ENCODE measurements at regions not wholly inside any gene's neighbourhood (a gene's known extent, or its start where the extent isn't known, plus 50 kb on each side); places are given as distances from the start of the nearest gene placed in this dataset.

GRCh38 chr9:121557581-121558447 lies 58.2 kb upstream of the GGTA1 start:
- Histone ChIP-seq H3K9me3 (no peaks in the 10 kb centered on the region), H3K27me3 (ENCODE audit: low read depth) (no peaks in the 10 kb centered on the region), H3K36me3 (no peaks in the 10 kb centered on the region), H3K27ac (peak overlapping the region; percentile 61), H3K4me1 (peaks cover 26% of the 10 kb centered on the region), H3K4me3 (no peak overlapping the region)
- no peak for TF ChIP-seq CTCF (IDR thresholded peaks at IDR 0.05)
- intact Hi-C loops (cut with DNase I): no loop called here
- peak; percentile 79 to 90 for ATAC-seq
- DNase-seq: peak; percentile 77

- ATAC-seq (no peak), DNase-seq (no peak)
- H3K27ac ChIP-seq: peak overlapping the region; percentile 61
- no peaks in the 10 kb centered on the region for H3K27me3 ChIP-seq (ENCODE audit: low read depth)
- H3K36me3 ChIP-seq: no peaks in the 10 kb centered on the region
- H3K4me1 ChIP-seq: peaks cover 26% of the 10 kb centered on the region
- intact Hi-C loops (cut with DNase I): no loop called here
- H3K9me3 ChIP-seq: no peaks in the 10 kb centered on the region
- no peak overlapping the region for H3K4me3 ChIP-seq
- TF ChIP-seq CTCF (IDR thresholded peaks at IDR 0.05): no peak
Measured at GRCh38 chr9:121558473-121558872, 58.8 kb upstream of the GGTA1 start.

- intact Hi-C loops (cut with DNase I): no loop called here
- ATAC-seq (no peak), DNase-seq (no peak)
- Histone ChIP-seq H3K9me3 (no peaks in the 10 kb centered on the region), H3K4me3 (no peak overlapping the region), H3K4me1 (peaks cover 26% of the 10 kb centered on the region), H3K27ac (no peak overlapping the region), H3K27me3 (ENCODE audit: low read depth) (no peaks in the 10 kb centered on the region), H3K36me3 (no peaks in the 10 kb centered on the region)
- TF ChIP-seq CTCF (IDR thresholded peaks at IDR 0.05): no peak
Measured at GRCh38 chr9:121559183-121559582, 59.5 kb upstream of the GGTA1 start.

- H3K27me3 ChIP-seq (ENCODE audit: low read depth): no peaks in the 10 kb centered on the region
- H3K36me3 ChIP-seq: no peaks in the 10 kb centered on the region
- no peak overlapping the region for H3K4me3 ChIP-seq
- no peak for TF ChIP-seq CTCF (IDR thresholded peaks at IDR 0.05)
- no peak for ATAC-seq
- intact Hi-C loops (cut with DNase I): no loop called here
- H3K4me1 ChIP-seq: peaks cover 26% of the 10 kb centered on the region
- H3K27ac ChIP-seq: no peak overlapping the region
- no peak for DNase-seq
- H3K9me3 ChIP-seq: no peaks in the 10 kb centered on the region
Measured at GRCh38 chr9:121560921-121561320, 61.3 kb upstream of the GGTA1 start.

- no peak for TF ChIP-seq CTCF (IDR thresholded peaks at IDR 0.05)
- intact Hi-C loops (cut with DNase I): no loop called here
Measured at GRCh38 chr9:121561385-121562222, 62.0 kb upstream of the GGTA1 start.

More at GRCh38 chr9:121561385-121562222, 62.0 kb upstream of the GGTA1 start:
- Histone ChIP-seq H3K27me3 (ENCODE audit: low read depth) (no peaks in the 10 kb centered on the region), H3K4me1 (peaks cover 24% of the 10 kb centered on the region), H3K9me3 (no peaks in the 10 kb centered on the region), H3K27ac (no peak overlapping the region), H3K36me3 (no peaks in the 10 kb centered on the region), H3K4me3 (no peak overlapping the region)
- DNase-seq (no peak), ATAC-seq (no peak)

Measured in lower lobe of right lung (tissue), 2 donors.